HEK293 (cell line): ENCODE measurements at regions not wholly inside any gene's neighbourhood (a gene's known extent, or its start where the extent isn't known, plus 50 kb on each side); places are given as distances from the start of the nearest gene placed in this dataset.

Source experiments
- CTCF ChIA-PET: fragments of 350-600 bp; formaldehyde crosslinking; extraction: SDS; loops from one replicate; lab custom pipeline; 2021; ENCODE audit warnings: antibody characterized with exemption; lab: Yijun Ruan, JAX
- POLR2A ChIA-PET: fragments of 300-600 bp; formaldehyde crosslinking; extraction: SDS; loops from one replicate; lab custom pipeline; 2020; ENCODE audit warnings: antibody characterized with exemption, inconsistent platforms; lab: Yijun Ruan, JAX
- H3K27ac ChIP-seq: fragments of 200-500 bp; sonication (Bioruptor generic); 2 replicates; pipeline ENCODE4 v1.5.1; 2014; ENCODE audit warnings: low read depth, low read length, control low read depth, inconsistent platforms; ENCODE audit errors: extremely low read depth
- H3K36me3 ChIP-seq, 2 experiments: fragments of 200-500 bp in 1 of 2; sonication (Bioruptor generic) in 1 of 2; 1 replicate in 1 of 2; 2 replicates in 1 of 2; pipeline ENCODE4 v1.5.1; 2014 to 2017; ENCODE audit warnings: inconsistent platforms in 2 of 2, low read length in 2 of 2; ENCODE audit not compliant: control insufficient read depth in 2 of 2, insufficient read depth in 1 of 2
- H3K4me1 ChIP-seq: fragments of 200-500 bp; sonication (Bioruptor generic); 2 replicates; pipeline ENCODE4 v1.5.1; 2014; ENCODE audit warnings: mild to moderate bottlenecking, low read length, inconsistent platforms; ENCODE audit not compliant: control insufficient read depth, insufficient read depth
- H3K4me3 ChIP-seq: 2 replicates; pipeline ENCODE4 v1.5.1; 2011; ENCODE audit warnings: low read depth, mild to moderate bottlenecking, control low read depth, low read length, moderate library complexity
- H3K9me3 ChIP-seq: fragments of 200-500 bp; sonication (Bioruptor generic); 2 replicates; pipeline ENCODE4 v1.5.1; 2014; ENCODE audit warnings: low read depth, low read length, inconsistent platforms; ENCODE audit not compliant: control insufficient read depth, insufficient read depth
- BCL11A ChIP-seq: fragments of 450-650 bp; formaldehyde crosslinking; IDR thresholded peaks from 2 replicates; pipeline ENCODE4 v1.5.1; 2016; ENCODE audit warnings: low read depth, missing biosample characterization, missing genetic modification characterization
- GFI1B ChIP-seq: fragments of 450-650 bp; formaldehyde crosslinking; IDR thresholded peaks from 2 replicates; pipeline ENCODE4 v1.5.1; 2016; ENCODE audit warnings: missing biosample characterization, missing genetic modification characterization
- GLIS2 ChIP-seq: fragments of 450-650 bp; formaldehyde crosslinking; IDR thresholded peaks from 2 replicates; pipeline ENCODE4 v1.5.1; 2016; ENCODE audit warnings: missing biosample characterization, missing genetic modification characterization
- MZF1 ChIP-seq: fragments of 450-650 bp; formaldehyde crosslinking; IDR thresholded peaks from 2 replicates; pipeline ENCODE4 v1.5.1; 2017; ENCODE audit warnings: missing biosample characterization, missing genetic modification characterization, borderline replicate concordance
- OSR2 ChIP-seq: fragments of 450-650 bp; formaldehyde crosslinking; IDR thresholded peaks from 2 replicates; pipeline ENCODE4 v1.5.1; 2016; ENCODE audit warnings: missing biosample characterization, missing genetic modification characterization
- SALL2 ChIP-seq: fragments of 450-650 bp; formaldehyde crosslinking; IDR thresholded peaks from 2 replicates; pipeline ENCODE4 v1.5.0; 2017; ENCODE audit warnings: missing biosample characterization, mild to moderate bottlenecking, missing genetic modification characterization, borderline replicate concordance
- ZNF239 ChIP-seq: fragments of 450-650 bp; formaldehyde crosslinking; IDR thresholded peaks from 2 replicates; pipeline ENCODE4 v1.5.1; 2016; ENCODE audit warnings: missing biosample characterization, missing genetic modification characterization
- ZNF292 ChIP-seq: fragments of 450-650 bp; formaldehyde crosslinking; IDR thresholded peaks from 2 replicates; pipeline ENCODE4 v1.5.1; 2016; ENCODE audit warnings: low read depth, missing biosample characterization, missing genetic modification characterization, borderline replicate concordance
- ZNF366 ChIP-seq: fragments of 450-650 bp; formaldehyde crosslinking; conservative IDR thresholded peaks from 2 replicates; pipeline ENCODE4 v1.5.1; 2016; ENCODE audit warnings: missing biosample characterization, missing genetic modification characterization
- ZNF394 ChIP-seq: fragments of 450-650 bp; formaldehyde crosslinking; IDR thresholded peaks from 2 replicates; pipeline ENCODE4 v1.5.1; 2016; ENCODE audit warnings: missing biosample characterization, missing genetic modification characterization, mild to moderate bottlenecking, moderate library complexity, borderline replicate concordance
- ZNF416 ChIP-seq: fragments of 450-650 bp; formaldehyde crosslinking; IDR thresholded peaks from 2 replicates; pipeline ENCODE4 v1.5.1; 2016; ENCODE audit warnings: missing biosample characterization, missing genetic modification characterization
- ZNF521 ChIP-seq: fragments of 450-650 bp; formaldehyde crosslinking; IDR thresholded peaks from 2 replicates; pipeline ENCODE4 v1.5.1; 2017; ENCODE audit warnings: missing biosample characterization, mild to moderate bottlenecking, missing genetic modification characterization
- ZNF621 ChIP-seq: fragments of 450-650 bp; formaldehyde crosslinking; IDR thresholded peaks from 2 replicates; pipeline ENCODE4 v1.5.1; 2017; ENCODE audit warnings: missing biosample characterization, missing genetic modification characterization
- ZNF76 ChIP-seq: fragments of 450-650 bp; formaldehyde crosslinking; IDR thresholded peaks from 2 replicates; pipeline ENCODE4; 2016; ENCODE audit warnings: low read depth, missing biosample characterization, missing genetic modification characterization, borderline replicate concordance
- ZNF792 ChIP-seq: fragments of 450-650 bp; formaldehyde crosslinking; IDR thresholded peaks from 2 replicates; pipeline ENCODE4 v1.5.1; 2016; ENCODE audit warnings: missing biosample characterization, missing genetic modification characterization
- ZNF830 ChIP-seq: fragments of 450-650 bp; IDR thresholded peaks from 2 replicates; pipeline ENCODE4 v1.5.0; 2018; ENCODE audit warnings: missing biosample characterization, missing genetic modification characterization, low read depth, mild to moderate bottlenecking, moderate library complexity
- TF ChIP-seq, protein P1 (sequence below): fragments of 450-650 bp; formaldehyde crosslinking; conservative IDR thresholded peaks from 2 replicates; pipeline ENCODE4 v1.5.1; 2016; ENCODE audit warnings: low read depth, missing biosample characterization, missing genetic modification characterization
- TF ChIP-seq, protein P2 (sequence below): fragments of 450-650 bp; IDR thresholded peaks from 2 replicates; pipeline ENCODE4 v1.5.1; 2018; ENCODE audit warnings: missing biosample characterization, missing genetic modification characterization
- TF ChIP-seq, protein P3 (sequence below): fragments of 450-650 bp; formaldehyde crosslinking; IDR thresholded peaks from 2 replicates; pipeline ENCODE4 v1.5.1; 2016; ENCODE audit warnings: missing biosample characterization, missing genetic modification characterization, borderline replicate concordance
- TF ChIP-seq, protein P4 (sequence below): fragments of 450-650 bp; formaldehyde crosslinking; optimal IDR thresholded peaks from 2 replicates; pipeline ENCODE3; 2016; ENCODE audit warnings: missing biosample characterization, mild to moderate bottlenecking, missing genetic modification characterization
- TF ChIP-seq, protein P5 (sequence below): fragments of 450-650 bp; formaldehyde crosslinking; IDR thresholded peaks from 2 replicates; pipeline ENCODE4 v1.5.1; 2016; ENCODE audit warnings: missing biosample characterization, missing genetic modification characterization

DNA sequence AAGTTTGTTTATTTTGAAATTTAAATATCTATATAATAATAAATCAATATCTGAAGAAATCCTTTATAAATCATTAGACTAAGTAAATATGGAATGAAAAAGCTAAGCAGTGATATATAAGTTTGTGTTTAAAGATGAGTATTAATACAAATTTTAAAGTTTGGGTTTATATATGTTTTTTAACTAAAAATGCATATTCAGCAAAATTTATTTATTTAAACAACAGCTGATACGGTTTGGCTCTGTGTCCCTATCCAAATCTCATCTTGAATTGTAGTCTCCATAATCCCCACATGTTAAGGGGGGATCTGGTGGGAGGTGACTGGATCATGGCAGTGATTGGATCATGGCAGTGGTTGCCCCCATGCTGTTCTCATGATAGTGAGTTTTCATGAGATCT is 580.7 kb upstream of the EPHA6 start (continued):
- TF ChIP-seq, protein P1, sequence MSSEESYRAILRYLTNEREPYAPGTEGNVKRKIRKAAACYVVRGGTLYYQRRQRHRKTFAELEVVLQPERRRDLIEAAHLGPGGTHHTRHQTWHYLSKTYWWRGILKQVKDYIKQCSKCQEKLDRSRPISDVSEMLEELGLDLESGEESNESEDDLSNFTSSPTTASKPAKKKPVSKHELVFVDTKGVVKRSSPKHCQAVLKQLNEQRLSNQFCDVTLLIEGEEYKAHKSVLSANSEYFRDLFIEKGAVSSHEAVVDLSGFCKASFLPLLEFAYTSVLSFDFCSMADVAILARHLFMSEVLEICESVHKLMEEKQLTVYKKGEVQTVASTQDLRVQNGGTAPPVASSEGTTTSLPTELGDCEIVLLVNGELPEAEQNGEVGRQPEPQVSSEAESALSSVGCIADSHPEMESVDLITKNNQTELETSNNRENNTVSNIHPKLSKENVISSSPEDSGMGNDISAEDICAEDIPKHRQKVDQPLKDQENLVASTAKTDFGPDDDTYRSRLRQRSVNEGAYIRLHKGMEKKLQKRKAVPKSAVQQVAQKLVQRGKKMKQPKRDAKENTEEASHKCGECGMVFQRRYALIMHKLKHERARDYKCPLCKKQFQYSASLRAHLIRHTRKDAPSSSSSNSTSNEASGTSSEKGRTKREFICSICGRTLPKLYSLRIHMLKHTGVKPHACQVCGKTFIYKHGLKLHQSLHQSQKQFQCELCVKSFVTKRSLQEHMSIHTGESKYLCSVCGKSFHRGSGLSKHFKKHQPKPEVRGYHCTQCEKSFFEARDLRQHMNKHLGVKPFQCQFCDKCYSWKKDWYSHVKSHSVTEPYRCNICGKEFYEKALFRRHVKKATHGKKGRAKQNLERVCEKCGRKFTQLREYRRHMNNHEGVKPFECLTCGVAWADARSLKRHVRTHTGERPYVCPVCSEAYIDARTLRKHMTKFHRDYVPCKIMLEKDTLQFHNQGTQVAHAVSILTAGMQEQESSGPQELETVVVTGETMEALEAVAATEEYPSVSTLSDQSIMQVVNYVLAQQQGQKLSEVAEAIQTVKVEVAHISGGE (tag by site-specific recombination): no peak
- TF ChIP-seq OSR2 (tag by site-specific recombination): no peak
- TF ChIP-seq, all 188 proteins: peak for 0

DNA sequence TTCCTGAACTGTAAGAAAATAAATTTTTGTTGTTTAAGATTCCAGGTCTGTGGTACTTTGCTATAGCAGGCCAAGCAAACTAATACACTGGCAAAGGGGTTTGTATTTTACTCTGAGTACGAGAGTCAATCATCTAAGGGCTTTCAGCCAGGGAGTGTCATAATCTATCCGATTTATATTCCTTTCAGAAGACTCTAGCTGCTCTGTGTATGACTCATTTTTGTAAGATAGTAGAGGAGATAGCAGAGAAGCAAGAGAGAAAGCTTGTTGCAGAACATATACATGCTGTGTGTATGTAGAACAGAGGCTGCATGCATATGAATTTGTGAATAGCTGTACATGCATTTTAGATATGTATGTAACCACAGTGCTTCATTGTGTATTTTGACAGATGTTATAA is 577.9 kb upstream of the EPHA6 start:
- H3K27ac ChIP-seq: no peak overlapping the region
- CTCF ChIA-PET: no interaction called here
- H3K4me3 ChIP-seq: no peak overlapping the region
- no peak for TF ChIP-seq SALL2 (tag by site-specific recombination)
- no peak for TF ChIP-seq GLIS2 (tag by site-specific recombination)
- TF ChIP-seq ZNF792: no peak
- TF ChIP-seq ZNF239 (tag by site-specific recombination): no peak
- no peak for TF ChIP-seq ZNF830 (tag by site-specific recombination)
- TF ChIP-seq, protein P2, sequence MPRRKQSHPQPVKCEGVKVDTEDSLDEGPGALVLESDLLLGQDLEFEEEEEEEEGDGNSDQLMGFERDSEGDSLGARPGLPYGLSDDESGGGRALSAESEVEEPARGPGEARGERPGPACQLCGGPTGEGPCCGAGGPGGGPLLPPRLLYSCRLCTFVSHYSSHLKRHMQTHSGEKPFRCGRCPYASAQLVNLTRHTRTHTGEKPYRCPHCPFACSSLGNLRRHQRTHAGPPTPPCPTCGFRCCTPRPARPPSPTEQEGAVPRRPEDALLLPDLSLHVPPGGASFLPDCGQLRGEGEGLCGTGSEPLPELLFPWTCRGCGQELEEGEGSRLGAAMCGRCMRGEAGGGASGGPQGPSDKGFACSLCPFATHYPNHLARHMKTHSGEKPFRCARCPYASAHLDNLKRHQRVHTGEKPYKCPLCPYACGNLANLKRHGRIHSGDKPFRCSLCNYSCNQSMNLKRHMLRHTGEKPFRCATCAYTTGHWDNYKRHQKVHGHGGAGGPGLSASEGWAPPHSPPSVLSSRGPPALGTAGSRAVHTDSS (tag by site-specific recombination): no peak
- no peak for TF ChIP-seq ZNF521 (tag by site-specific recombination)
- no peak for TF ChIP-seq ZNF416
- no peak for TF ChIP-seq ZNF292 (tag by site-specific recombination)
- TF ChIP-seq, all 188 proteins: peak for 0
- Histone ChIP-seq H3K9me3 (no peaks in the 10 kb centered on the region), H3K4me1 (no peaks in the 10 kb centered on the region), H3K36me3 (no peaks in the 10 kb centered on the region)
- POLR2A ChIA-PET: no interaction called here

DNA sequence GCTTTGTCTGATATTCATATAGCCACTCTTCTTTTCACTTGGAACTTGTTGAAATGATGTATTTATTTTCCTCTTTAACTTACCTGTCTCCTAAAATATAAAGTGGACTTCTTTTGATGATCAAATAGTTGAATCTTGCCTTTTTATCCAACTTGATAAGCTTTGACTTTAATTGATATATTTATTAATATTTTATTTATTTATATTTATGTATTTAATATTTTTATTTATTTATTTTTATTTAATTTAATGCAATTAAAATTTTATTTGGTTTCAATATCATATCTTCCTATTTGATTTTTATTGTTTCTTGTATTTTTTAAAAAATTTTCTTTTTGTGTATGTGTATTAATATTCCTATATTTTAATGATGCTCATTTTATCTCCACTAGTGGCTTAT is 555.1 kb upstream of the EPHA6 start:
- H3K4me3 ChIP-seq: no peak overlapping the region
- TF ChIP-seq BCL11A (tag by site-specific recombination) (no peak), GFI1B (tag by site-specific recombination) (no peak), ZNF366 (tag by site-specific recombination) (no peak), ZNF394 (tag by site-specific recombination) (no peak), ZNF621 (tag by site-specific recombination) (no peak), ZNF76 (no peak), MZF1 (tag by site-specific recombination) (no peak)
- TF ChIP-seq, protein P3, sequence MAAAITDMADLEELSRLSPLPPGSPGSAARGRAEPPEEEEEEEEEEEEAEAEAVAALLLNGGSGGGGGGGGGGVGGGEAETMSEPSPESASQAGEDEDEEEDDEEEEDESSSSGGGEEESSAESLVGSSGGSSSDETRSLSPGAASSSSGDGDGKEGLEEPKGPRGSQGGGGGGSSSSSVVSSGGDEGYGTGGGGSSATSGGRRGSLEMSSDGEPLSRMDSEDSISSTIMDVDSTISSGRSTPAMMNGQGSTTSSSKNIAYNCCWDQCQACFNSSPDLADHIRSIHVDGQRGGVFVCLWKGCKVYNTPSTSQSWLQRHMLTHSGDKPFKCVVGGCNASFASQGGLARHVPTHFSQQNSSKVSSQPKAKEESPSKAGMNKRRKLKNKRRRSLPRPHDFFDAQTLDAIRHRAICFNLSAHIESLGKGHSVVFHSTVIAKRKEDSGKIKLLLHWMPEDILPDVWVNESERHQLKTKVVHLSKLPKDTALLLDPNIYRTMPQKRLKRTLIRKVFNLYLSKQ (tag by site-specific recombination): no peak
- TF ChIP-seq, protein P4, sequence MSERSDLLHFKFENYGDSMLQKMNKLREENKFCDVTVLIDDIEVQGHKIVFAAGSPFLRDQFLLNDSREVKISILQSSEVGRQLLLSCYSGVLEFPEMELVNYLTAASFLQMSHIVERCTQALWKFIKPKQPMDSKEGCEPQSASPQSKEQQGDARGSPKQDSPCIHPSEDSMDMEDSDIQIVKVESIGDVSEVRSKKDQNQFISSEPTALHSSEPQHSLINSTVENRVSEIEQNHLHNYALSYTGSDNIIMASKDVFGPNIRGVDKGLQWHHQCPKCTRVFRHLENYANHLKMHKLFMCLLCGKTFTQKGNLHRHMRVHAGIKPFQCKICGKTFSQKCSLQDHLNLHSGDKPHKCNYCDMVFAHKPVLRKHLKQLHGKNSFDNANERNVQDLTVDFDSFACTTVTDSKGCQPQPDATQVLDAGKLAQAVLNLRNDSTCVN (tag by site-specific recombination): no peak
- TF ChIP-seq, protein P5, sequence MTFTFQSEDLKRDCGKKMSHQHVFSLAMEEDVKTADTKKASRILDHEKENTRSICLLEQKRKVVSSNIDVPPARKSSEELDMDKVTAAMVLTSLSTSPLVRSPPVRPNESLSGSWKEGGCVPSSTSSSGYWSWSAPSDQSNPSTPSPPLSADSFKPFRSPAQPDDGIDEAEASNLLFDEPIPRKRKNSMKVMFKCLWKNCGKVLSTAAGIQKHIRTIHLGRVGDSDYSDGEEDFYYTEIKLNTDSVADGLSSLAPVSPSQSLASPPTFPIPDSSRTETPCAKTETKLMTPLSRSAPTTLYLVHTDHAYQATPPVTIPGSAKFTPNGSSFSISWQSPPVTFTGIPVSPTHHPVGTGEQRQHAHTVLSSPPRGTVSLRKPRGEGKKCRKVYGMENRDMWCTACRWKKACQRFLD: no peak
- ChIA-PET POLR2A (no interaction called here), CTCF (interaction anchor here (0.7 kb wide), 1 partner anchor 21 kb away, joined by 3 read pairs; no protein-coding TSS in a partner anchor)
- H3K9me3 ChIP-seq: no peaks in the 10 kb centered on the region
- no peak overlapping the region for H3K27ac ChIP-seq
- H3K36me3 ChIP-seq: no peaks in the 10 kb centered on the region
- H3K4me1 ChIP-seq: no peaks in the 10 kb centered on the region
